Lung (tissue), 11 donors: ENCODE measurements at regions not wholly inside any gene's neighbourhood (a gene's known extent, or its start where the extent isn't known, plus 50 kb on each side); places are given as distances from the start of the nearest gene placed in this dataset.

Source experiments
- ATAC-seq: fragments of 200-7000 bp; cut with Tn5 transposase; one replicate; pipeline ENCODE4 v1.9.1; 2020; ENCODE audit warnings: moderate number of reproducible peaks; ENCODE audit not compliant: insufficient read depth, low FRiP score
- DNase-seq, 3 donors: peaks; one replicate each; pipeline ENCODE4 v3.0.0-alpha.2; 2013 to 2017
- H3K27ac ChIP-seq, 2 donors: one replicate each; pipeline ENCODE4 v1.5.1; 2013; ENCODE audit warnings: mild to moderate bottlenecking in 2 of 2, moderate library complexity in 2 of 2, control low read depth in 1 of 2, inconsistent platforms in 1 of 2, low read depth in 1 of 2, low read length in 1 of 2
- H3K27me3 ChIP-seq, 3 donors: one replicate each; pipeline ENCODE4 v1.5.1; 2013; ENCODE audit warnings: low read length in 2 of 3; ENCODE audit not compliant: control insufficient read depth in 3 of 3, insufficient read depth in 3 of 3
- H3K36me3 ChIP-seq, 4 donors: one replicate each; pipeline ENCODE4 v1.5.1; 2013; ENCODE audit warnings: low read length in 4 of 4, mild to moderate bottlenecking in 1 of 4, moderate library complexity in 1 of 4; ENCODE audit not compliant: control insufficient read depth in 4 of 4, insufficient read depth in 4 of 4
- H3K4me1 ChIP-seq, 5 donors: one replicate each; pipeline ENCODE4 v1.5.1; 2013; ENCODE audit warnings: low read length in 5 of 5, mild to moderate bottlenecking in 2 of 5, moderate library complexity in 1 of 5; ENCODE audit not compliant: control insufficient read depth in 5 of 5, insufficient read depth in 5 of 5
- H3K4me3 ChIP-seq: one replicate; pipeline ENCODE4 v1.5.1; 2013; ENCODE audit warnings: mild to moderate bottlenecking, control low read depth, moderate library complexity
- H3K9ac ChIP-seq, 2 donors: one replicate each; pipeline ENCODE4 v1.5.1; 2013; ENCODE audit warnings: low read length in 2 of 2, control low read depth in 1 of 2; ENCODE audit not compliant: insufficient read depth in 1 of 2
- H3K9me3 ChIP-seq, 4 donors: one replicate each; pipeline ENCODE4 v1.5.1; 2013; ENCODE audit warnings: low read length in 3 of 4, mild to moderate bottlenecking in 1 of 4, moderate library complexity in 1 of 4; ENCODE audit not compliant: control insufficient read depth in 4 of 4, insufficient read depth in 3 of 4
- WGBS, 2 donors: extraction: QIAGEN DNeasy Blood & Tissue Kit; methylation state at CpG; one replicate each; pipeline ENCODE4 v1.1.7; 2013; 5-methylcytosine and 5-hydroxymethylcytosine counted together
- TF ChIP-seq, protein P1 (sequence below): IDR thresholded peaks from 2 replicates; pipeline ENCODE4 v1.5.1; 2012; ENCODE audit warnings: mild to moderate bottlenecking; ENCODE audit errors: control extremely low read depth, extremely low read depth
- donor health status: control.
- donor health status: control.
- donor health status: Bipolar disorder and iron deficiency.
- donor health status: healthy.
- donor health status: DM: yes; HTN: yes; CAD: no.

DNA sequence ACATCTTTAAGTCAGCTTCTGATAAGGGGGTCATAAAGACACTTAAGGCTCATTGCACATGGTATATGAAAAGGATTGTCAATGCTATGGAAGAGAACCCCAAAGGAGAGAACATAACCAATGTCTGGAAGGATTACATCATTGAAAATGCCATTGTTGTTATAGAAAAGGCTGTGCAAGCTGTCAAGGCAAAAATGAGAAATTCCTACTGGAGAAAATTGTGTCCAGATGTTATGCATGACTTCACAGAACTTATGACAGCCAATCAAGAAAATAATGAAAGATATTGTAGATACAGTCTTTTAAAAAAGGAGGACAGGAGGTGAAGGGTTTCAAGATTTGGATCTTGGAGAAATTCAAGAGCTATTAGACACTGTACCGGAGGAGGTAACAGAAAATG lies 96.3 kb upstream of the MBNL1 start:
- H3K4me3 ChIP-seq = no peak overlapping the region
- no peaks in the 10 kb centered on the region for H3K9me3 ChIP-seq
- H3K27me3 ChIP-seq = no peaks in the 10 kb centered on the region
- no peak overlapping the region for H3K27ac ChIP-seq
- TF ChIP-seq, protein P1, sequence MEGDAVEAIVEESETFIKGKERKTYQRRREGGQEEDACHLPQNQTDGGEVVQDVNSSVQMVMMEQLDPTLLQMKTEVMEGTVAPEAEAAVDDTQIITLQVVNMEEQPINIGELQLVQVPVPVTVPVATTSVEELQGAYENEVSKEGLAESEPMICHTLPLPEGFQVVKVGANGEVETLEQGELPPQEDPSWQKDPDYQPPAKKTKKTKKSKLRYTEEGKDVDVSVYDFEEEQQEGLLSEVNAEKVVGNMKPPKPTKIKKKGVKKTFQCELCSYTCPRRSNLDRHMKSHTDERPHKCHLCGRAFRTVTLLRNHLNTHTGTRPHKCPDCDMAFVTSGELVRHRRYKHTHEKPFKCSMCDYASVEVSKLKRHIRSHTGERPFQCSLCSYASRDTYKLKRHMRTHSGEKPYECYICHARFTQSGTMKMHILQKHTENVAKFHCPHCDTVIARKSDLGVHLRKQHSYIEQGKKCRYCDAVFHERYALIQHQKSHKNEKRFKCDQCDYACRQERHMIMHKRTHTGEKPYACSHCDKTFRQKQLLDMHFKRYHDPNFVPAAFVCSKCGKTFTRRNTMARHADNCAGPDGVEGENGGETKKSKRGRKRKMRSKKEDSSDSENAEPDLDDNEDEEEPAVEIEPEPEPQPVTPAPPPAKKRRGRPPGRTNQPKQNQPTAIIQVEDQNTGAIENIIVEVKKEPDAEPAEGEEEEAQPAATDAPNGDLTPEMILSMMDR = no peak
- no peak overlapping the region for H3K9ac ChIP-seq
- no peaks in the 10 kb centered on the region for H3K36me3 ChIP-seq
- no peaks in the 10 kb centered on the region for H3K4me1 ChIP-seq
- DNase-seq (no peak), ATAC-seq (no peak)
- 88 to 90% methylated on average over 1 of the region's 1 CpG for WGBS, 2 donors

DNA sequence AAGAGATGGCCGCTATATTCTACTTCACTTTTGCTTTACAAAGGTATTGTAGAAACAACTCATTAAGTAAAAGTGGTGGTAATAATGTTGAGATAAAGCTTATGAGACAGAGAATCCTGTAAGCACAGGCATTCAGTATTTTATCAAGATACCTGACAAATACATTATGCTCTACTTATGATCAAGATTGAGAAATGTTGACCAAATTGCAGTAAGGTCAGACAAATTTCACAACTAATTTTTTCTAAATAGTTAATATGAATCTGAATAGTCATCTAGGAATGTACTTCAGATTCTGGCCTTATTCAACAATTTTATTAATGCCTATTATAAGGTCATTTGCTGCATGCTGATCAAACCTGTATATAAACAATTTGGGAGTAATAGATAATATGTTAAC lies 95.1 kb upstream of the MBNL1 start:
- Histone ChIP-seq H3K4me3 (no peak overlapping the region), H3K9me3 (no peaks in the 10 kb centered on the region), H3K9ac (no peak overlapping the region), H3K27ac (no peak overlapping the region), H3K36me3 (no peaks in the 10 kb centered on the region), H3K27me3 (no peaks in the 10 kb centered on the region), H3K4me1 (no peaks in the 10 kb centered on the region)
- TF ChIP-seq, protein P1 = no peak
- ATAC-seq (no peak), DNase-seq (no peak)
- 97 to 98% methylated on average over 1 of the region's 1 CpG for WGBS, 2 donors

DNA sequence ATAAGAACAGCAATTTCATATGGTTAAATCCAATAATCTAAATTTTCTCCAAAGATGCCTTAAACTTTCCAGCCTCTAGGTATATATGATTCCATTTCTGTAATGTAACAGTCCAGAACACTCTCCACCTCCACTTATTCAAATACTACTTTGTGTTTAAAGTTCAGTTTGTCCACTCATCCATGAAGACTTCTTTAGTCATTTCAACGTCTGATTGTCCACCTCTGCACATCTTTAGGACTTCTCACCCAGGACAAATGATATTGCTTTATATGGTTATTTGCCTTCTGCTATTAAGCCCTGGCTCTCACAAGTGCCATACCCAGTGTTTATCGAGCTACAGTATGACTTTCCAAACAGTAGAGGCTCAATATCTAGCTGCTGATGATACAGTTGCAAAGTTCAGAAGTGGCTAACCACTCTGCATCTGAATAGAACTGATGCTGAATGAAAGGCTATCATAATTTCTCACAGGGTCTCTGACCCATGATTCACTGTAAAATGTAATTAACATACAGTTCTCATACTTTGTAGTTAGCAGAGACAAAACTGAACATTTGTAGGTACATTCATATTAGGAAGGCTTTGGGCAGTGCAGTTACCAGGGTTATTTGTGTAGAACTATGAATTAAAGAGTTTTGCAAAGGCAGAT lies 93.7 kb upstream of the MBNL1 start:
- ATAC-seq (no peak), DNase-seq (no peak)
- H3K36me3 ChIP-seq = no peaks in the 10 kb centered on the region
- WGBS, 2 donors = 87 to 94% methylated on average over 2 of the region's 2 CpGs
- H3K27me3 ChIP-seq = no peaks in the 10 kb centered on the region
- no peaks in the 10 kb centered on the region for H3K9me3 ChIP-seq
- no peaks in the 10 kb centered on the region for H3K4me1 ChIP-seq
- H3K4me3 ChIP-seq = no peak overlapping the region
- no peak overlapping the region for H3K9ac ChIP-seq
- TF ChIP-seq, protein P1 = no peak
- H3K27ac ChIP-seq = no peak overlapping the region

DNA sequence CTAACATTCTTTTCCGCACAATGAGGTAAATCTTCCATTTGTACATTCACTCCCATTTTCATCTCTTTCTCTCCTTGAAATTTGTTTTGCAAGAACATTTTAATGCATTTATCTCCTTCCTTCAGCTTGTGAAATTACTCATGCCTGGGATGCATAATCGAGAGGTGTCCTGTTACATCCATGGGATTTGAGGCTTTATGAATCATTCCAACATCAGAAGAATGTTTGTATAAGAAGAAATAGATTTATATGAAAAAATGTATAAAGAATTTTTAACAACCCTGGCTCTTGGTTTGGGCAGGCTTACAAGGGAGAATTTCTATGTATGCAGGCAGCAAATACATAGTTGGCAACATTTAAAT lies 93.2 kb upstream of the MBNL1 start:
- Histone ChIP-seq H3K4me1 (no peaks in the 10 kb centered on the region), H3K9me3 (no peaks in the 10 kb centered on the region), H3K27ac (no peak overlapping the region), H3K9ac (no peak overlapping the region), H3K27me3 (no peaks in the 10 kb centered on the region), H3K4me3 (no peak overlapping the region), H3K36me3 (no peaks in the 10 kb centered on the region)
- ATAC-seq = no peak
- TF ChIP-seq, protein P1 = no peak
- 89 to 95% methylated on average over 2 of the region's 2 CpGs for WGBS, 2 donors
- no peak for DNase-seq
